ENCODE measurements at regions not wholly inside any gene's neighbourhood (a gene's known extent, or its start where the extent isn't known, plus 50 kb on each side); places are given as distances from the start of the nearest gene placed in this dataset.

DNA sequence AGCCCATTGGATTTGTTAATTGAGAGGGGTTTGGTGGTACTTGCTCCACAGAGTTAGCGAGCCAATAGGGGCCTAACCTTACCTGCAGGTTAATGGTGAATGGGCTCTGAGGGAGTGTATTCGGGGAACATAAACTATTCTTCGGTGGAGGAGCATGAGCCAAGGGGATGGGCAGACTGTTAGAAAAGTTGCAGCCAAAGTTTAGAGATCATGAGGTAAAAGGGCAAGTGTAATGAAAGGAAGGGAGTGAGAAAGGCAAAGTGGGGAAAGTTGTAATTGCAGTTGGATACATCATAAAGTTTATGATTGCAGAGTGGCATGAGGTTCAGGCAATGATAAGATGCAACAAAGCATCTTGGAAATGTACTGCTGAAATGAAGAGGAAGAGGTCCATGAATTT lies 142.1 kb upstream of the TBX18 start:
- no peak overlapping the region for H3K4me2 ChIP-seq (ENCODE audit: low read length)
- no peaks in the 10 kb centered on the region for H3F3A ChIP-seq (ENCODE audit: control insufficient read depth, insufficient read depth)
- TF ChIP-seq, protein P1, sequence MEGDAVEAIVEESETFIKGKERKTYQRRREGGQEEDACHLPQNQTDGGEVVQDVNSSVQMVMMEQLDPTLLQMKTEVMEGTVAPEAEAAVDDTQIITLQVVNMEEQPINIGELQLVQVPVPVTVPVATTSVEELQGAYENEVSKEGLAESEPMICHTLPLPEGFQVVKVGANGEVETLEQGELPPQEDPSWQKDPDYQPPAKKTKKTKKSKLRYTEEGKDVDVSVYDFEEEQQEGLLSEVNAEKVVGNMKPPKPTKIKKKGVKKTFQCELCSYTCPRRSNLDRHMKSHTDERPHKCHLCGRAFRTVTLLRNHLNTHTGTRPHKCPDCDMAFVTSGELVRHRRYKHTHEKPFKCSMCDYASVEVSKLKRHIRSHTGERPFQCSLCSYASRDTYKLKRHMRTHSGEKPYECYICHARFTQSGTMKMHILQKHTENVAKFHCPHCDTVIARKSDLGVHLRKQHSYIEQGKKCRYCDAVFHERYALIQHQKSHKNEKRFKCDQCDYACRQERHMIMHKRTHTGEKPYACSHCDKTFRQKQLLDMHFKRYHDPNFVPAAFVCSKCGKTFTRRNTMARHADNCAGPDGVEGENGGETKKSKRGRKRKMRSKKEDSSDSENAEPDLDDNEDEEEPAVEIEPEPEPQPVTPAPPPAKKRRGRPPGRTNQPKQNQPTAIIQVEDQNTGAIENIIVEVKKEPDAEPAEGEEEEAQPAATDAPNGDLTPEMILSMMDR (IDR thresholded peaks at IDR 0.05; ENCODE audit: low read depth, low read length, poor library complexity, severe bottlenecking), result no peak
- no peak for TF ChIP-seq EZH2phosphoT487 (IDR thresholded peaks at IDR 0.05; ENCODE audit: borderline replicate concordance, low read length)
- no peaks in the 10 kb centered on the region for H3K4me1 ChIP-seq (ENCODE audit: control insufficient read depth, low read length)
- H4K20me1 ChIP-seq (ENCODE audit: control insufficient read depth, insufficient read depth, low read depth, low read length), result no peaks in the 10 kb centered on the region
- no peaks in the 10 kb centered on the region for H3K9me3 ChIP-seq (ENCODE audit: control insufficient read depth, insufficient read depth, low read length)
- no peak overlapping the region for H3K4me3 ChIP-seq (ENCODE audit: low read length)
- H3K27ac ChIP-seq (ENCODE audit: low read depth, low read length), result no peak overlapping the region
- H3K27me3 ChIP-seq (ENCODE audit: control insufficient read depth, low read length), result no peaks in the 10 kb centered on the region
- H3K79me2 ChIP-seq (ENCODE audit: control insufficient read depth, low read length), result no peaks in the 10 kb centered on the region
- H3K9me2 ChIP-seq (replicated peaks; ENCODE audit: control insufficient read depth, low read length), result no peaks in the 10 kb centered on the region
- no peaks in the 10 kb centered on the region for H3K36me3 ChIP-seq (ENCODE audit: control insufficient read depth, low read length)

DNA sequence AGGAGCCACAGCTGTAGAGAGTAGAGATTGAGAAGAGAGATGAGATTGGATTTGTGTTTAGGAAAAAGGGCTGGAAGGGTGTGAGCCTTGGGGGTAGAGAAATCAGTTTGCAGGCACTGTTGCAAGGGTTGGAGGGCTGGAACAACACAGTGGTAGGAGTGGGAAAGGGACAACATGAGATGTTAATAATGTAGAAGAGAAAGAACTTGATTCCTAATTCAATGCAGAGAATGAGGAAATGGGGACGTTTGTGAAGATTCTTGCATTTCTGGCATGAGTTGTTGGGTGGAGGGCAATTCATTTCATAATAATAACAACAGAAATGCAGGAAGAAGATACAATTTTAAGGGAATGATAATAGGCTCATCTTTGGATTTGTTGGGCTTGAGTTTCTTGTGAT lies 141.4 kb upstream of the TBX18 start:
- Histone ChIP-seq H3K4me3 (ENCODE audit: low read length) (no peak overlapping the region), H3F3A (ENCODE audit: control insufficient read depth, insufficient read depth) (no peaks in the 10 kb centered on the region), H3K27me3 (ENCODE audit: control insufficient read depth, low read length) (no peaks in the 10 kb centered on the region), H4K20me1 (ENCODE audit: control insufficient read depth, insufficient read depth, low read depth, low read length) (no peaks in the 10 kb centered on the region), H3K27ac (ENCODE audit: low read depth, low read length) (no peak overlapping the region), H3K79me2 (ENCODE audit: control insufficient read depth, low read length) (no peaks in the 10 kb centered on the region), H3K4me1 (ENCODE audit: control insufficient read depth, low read length) (no peaks in the 10 kb centered on the region), H3K9me2 (replicated peaks; ENCODE audit: control insufficient read depth, low read length) (no peaks in the 10 kb centered on the region), H3K36me3 (ENCODE audit: control insufficient read depth, low read length) (no peaks in the 10 kb centered on the region), H3K9me3 (ENCODE audit: control insufficient read depth, insufficient read depth, low read length) (no peaks in the 10 kb centered on the region), H3K4me2 (ENCODE audit: low read length) (no peak overlapping the region)
- TF ChIP-seq, protein P1 (IDR thresholded peaks at IDR 0.05; ENCODE audit: low read depth, low read length, poor library complexity, severe bottlenecking), result no peak
- TF ChIP-seq EZH2phosphoT487 (IDR thresholded peaks at IDR 0.05; ENCODE audit: borderline replicate concordance, low read length), result no peak

DNA sequence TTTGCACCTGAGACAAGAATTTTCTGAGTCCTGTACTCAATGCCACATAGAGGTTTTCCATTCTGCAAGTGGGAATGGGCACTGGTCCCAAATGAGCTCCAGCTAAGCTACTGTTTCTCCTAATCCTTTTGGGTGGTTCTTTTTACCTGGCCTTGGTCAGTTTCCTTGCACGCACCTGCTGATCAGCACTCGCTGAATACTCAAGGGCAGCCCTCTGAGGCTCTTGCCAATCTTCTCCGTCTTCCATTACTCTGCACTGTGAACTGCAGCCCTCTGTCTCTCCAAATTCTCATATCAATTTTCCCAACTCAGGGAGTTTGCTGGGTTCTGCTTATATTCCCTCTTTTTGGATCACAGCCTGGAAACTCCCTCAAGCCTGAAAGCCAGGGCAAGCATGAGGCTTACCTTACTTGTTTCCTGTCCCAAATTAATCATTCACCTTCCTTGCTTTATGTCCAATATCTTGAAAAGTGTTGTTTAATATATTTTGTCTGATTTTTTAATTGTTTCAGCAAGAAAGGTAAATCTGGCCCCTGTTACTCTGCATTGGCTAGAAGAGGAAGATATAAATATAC lies 138.0 kb upstream of the TBX18 start:
- Histone ChIP-seq H4K20me1 (ENCODE audit: control insufficient read depth, insufficient read depth, low read depth, low read length) (no peaks in the 10 kb centered on the region), H3K36me3 (ENCODE audit: control insufficient read depth, low read length) (no peaks in the 10 kb centered on the region), H3K79me2 (ENCODE audit: control insufficient read depth, low read length) (no peaks in the 10 kb centered on the region), H3K9me3 (ENCODE audit: control insufficient read depth, insufficient read depth, low read length) (no peaks in the 10 kb centered on the region), H3K4me3 (ENCODE audit: low read length) (no peak overlapping the region), H3K9me2 (replicated peaks; ENCODE audit: control insufficient read depth, low read length) (no peaks in the 10 kb centered on the region), H3F3A (ENCODE audit: control insufficient read depth, insufficient read depth) (no peaks in the 10 kb centered on the region), H3K27ac (ENCODE audit: low read depth, low read length) (no peak overlapping the region), H3K4me1 (ENCODE audit: control insufficient read depth, low read length) (no peaks in the 10 kb centered on the region), H3K27me3 (ENCODE audit: control insufficient read depth, low read length) (no peaks in the 10 kb centered on the region), H3K4me2 (ENCODE audit: low read length) (no peak overlapping the region)
- no peak for TF ChIP-seq EZH2phosphoT487 (IDR thresholded peaks at IDR 0.05; ENCODE audit: borderline replicate concordance, low read length)
- TF ChIP-seq, protein P1 (IDR thresholded peaks at IDR 0.05; ENCODE audit: low read depth, low read length, poor library complexity, severe bottlenecking), result no peak

Measured in DOHH2 (cell line).